Hepatocyte (in vitro differentiated cells): ENCODE measurements at regions not wholly inside any gene's neighbourhood (a gene's known extent, or its start where the extent isn't known, plus 50 kb on each side); places are given as distances from the start of the nearest gene placed in this dataset.

Source experiments
- EZH2 ChIP-seq: fragments of 200-600 bp; sonication (generic); IDR thresholded peaks from 2 replicates; pipeline ENCODE4 v1.6.1; 2016; ENCODE audit warnings: antibody characterized with exemption, mild to moderate bottlenecking, borderline replicate concordance
- EZH2phosphoT487 ChIP-seq: fragments of 200-600 bp; sonication (generic); IDR thresholded peaks from one replicate; pipeline ENCODE4 v1.6.1; 2018; ENCODE audit warnings: antibody characterized with exemption, mild to moderate bottlenecking, low read depth, moderate library complexity; ENCODE audit not compliant: unreplicated experiment, severe bottlenecking
- TF ChIP-seq, protein P1 (sequence below): fragments of 200-600 bp; sonication (generic); IDR thresholded peaks from 2 replicates; pipeline ENCODE4 v1.5.1; 2016; ENCODE audit warnings: antibody characterized with exemption, mild to moderate bottlenecking; ENCODE audit not compliant: poor library complexity

GRCh38 chr17:77793971-77794235, 164.6 kb upstream of the TNRC6C start:
- TF ChIP-seq, protein P1, sequence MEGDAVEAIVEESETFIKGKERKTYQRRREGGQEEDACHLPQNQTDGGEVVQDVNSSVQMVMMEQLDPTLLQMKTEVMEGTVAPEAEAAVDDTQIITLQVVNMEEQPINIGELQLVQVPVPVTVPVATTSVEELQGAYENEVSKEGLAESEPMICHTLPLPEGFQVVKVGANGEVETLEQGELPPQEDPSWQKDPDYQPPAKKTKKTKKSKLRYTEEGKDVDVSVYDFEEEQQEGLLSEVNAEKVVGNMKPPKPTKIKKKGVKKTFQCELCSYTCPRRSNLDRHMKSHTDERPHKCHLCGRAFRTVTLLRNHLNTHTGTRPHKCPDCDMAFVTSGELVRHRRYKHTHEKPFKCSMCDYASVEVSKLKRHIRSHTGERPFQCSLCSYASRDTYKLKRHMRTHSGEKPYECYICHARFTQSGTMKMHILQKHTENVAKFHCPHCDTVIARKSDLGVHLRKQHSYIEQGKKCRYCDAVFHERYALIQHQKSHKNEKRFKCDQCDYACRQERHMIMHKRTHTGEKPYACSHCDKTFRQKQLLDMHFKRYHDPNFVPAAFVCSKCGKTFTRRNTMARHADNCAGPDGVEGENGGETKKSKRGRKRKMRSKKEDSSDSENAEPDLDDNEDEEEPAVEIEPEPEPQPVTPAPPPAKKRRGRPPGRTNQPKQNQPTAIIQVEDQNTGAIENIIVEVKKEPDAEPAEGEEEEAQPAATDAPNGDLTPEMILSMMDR, result no peak
- TF ChIP-seq EZH2 (no peak), EZH2phosphoT487 (no peak)
